ENCODE measurements at regions not wholly inside any gene's neighbourhood (a gene's known extent, or its start where the extent isn't known, plus 50 kb on each side); places are given as distances from the start of the nearest gene placed in this dataset.

- TF ChIP-seq CTCF (IDR thresholded peaks at IDR 0.05) (no peak), EP300 (IDR thresholded peaks at IDR 0.05) (no peak), POLR2AphosphoS5 (IDR thresholded peaks at IDR 0.05) (no peak), POLR2A (IDR thresholded peaks at IDR 0.05) (no peak)
These were observed 194.4 kb upstream of the SLC27A6 start for GRCh38 chr5:128770907-128771306.
